Tibial nerve (tissue), 3 donors: ENCODE measurements at regions not wholly inside any gene's neighbourhood (a gene's known extent, or its start where the extent isn't known, plus 50 kb on each side); places are given as distances from the start of the nearest gene placed in this dataset.

Source experiments
- POLR2A ChIP-seq, 2 donors: fragments of 450-650 bp; IDR thresholded peaks; one replicate each; pipeline ENCODE4 v1.6.1; 2017; ENCODE audit warnings: antibody characterized with exemption in 2 of 2, mild to moderate bottlenecking in 2 of 2, moderate library complexity in 2 of 2
- TF ChIP-seq, protein P1 (sequence below), 5 experiments: fragments of 200-600 bp in 3 of 5; fragments of 450-650 bp in 2 of 5; sonication (generic) in 3 of 5; IDR thresholded peaks; one replicate each; pipeline ENCODE4 v1.5.1; 2016 to 2019; ENCODE audit warnings: antibody characterized with exemption in 5 of 5, mild to moderate bottlenecking in 3 of 5, moderate library complexity in 2 of 5

DNA sequence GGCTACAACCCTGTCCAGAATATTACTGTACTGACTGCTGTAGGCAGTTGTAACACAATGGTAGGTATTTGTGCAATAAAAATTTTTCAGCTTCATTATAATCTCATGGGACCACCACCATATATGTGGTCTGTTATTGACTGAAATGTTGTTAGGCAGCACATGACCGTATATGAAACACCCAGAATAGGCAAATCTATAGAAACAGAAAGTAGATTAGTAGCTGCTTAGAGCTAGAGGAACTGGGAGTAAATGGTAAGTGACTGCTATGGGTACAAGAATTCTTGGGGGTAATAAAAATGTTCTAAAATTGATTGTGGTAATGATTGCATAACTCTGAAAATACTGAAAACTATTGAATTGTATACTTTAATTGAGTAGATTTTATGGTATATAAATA, 185.7 kb downstream of the ESM1 start:
- TF ChIP-seq, protein P1, sequence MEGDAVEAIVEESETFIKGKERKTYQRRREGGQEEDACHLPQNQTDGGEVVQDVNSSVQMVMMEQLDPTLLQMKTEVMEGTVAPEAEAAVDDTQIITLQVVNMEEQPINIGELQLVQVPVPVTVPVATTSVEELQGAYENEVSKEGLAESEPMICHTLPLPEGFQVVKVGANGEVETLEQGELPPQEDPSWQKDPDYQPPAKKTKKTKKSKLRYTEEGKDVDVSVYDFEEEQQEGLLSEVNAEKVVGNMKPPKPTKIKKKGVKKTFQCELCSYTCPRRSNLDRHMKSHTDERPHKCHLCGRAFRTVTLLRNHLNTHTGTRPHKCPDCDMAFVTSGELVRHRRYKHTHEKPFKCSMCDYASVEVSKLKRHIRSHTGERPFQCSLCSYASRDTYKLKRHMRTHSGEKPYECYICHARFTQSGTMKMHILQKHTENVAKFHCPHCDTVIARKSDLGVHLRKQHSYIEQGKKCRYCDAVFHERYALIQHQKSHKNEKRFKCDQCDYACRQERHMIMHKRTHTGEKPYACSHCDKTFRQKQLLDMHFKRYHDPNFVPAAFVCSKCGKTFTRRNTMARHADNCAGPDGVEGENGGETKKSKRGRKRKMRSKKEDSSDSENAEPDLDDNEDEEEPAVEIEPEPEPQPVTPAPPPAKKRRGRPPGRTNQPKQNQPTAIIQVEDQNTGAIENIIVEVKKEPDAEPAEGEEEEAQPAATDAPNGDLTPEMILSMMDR (IDR thresholded peaks at IDR 0.05): no peak
- TF ChIP-seq POLR2A (IDR thresholded peaks at IDR 0.05): no peak
